HG03469 (cell line): ENCODE measurements at regions not wholly inside any gene's neighbourhood (a gene's known extent, or its start where the extent isn't known, plus 50 kb on each side); places are given as distances from the start of the nearest gene placed in this dataset.

Source experiments
- ATAC-seq: cut with Tn5 transposase; IDR thresholded peaks from one replicate; pipeline ENCODE4 v1.9.1; 2021; ENCODE audit warnings: mild to moderate bottlenecking, moderate library complexity, moderate number of reproducible peaks; ENCODE audit not compliant: unreplicated experiment

GRCh38 chr7:12119620-12120303 is 91.3 kb upstream of the TMEM106B start:
- ATAC-seq = no peak

- ATAC-seq = no peak
Observed at GRCh38 chr7:12120632-12121031, 90.5 kb upstream of the TMEM106B start.

- no peak for ATAC-seq
Observed at GRCh38 chr7:12123172-12123571, 87.9 kb upstream of the TMEM106B start.

GRCh38 chr7:12124028-12124427 is 87.1 kb upstream of the TMEM106B start:
- no peak for ATAC-seq

- ATAC-seq = no peak
Observed at GRCh38 chr7:12127455-12127854, 83.6 kb upstream of the TMEM106B start.

- ATAC-seq = no peak
Observed at GRCh38 chr7:12130609-12131008, 80.5 kb upstream of the TMEM106B start.

GRCh38 chr7:12131122-12131521 is 80.0 kb upstream of the TMEM106B start:
- no peak for ATAC-seq

- no peak for ATAC-seq
Observed at GRCh38 chr7:12133865-12134264, 77.2 kb upstream of the TMEM106B start.

- ATAC-seq = no peak
Observed at GRCh38 chr7:12136523-12136922, 74.6 kb upstream of the TMEM106B start.

- no peak for ATAC-seq
Observed at GRCh38 chr7:12137283-12137682, 73.8 kb upstream of the TMEM106B start.

- ATAC-seq = no peak
Observed at GRCh38 chr7:12138421-12138820, 72.7 kb upstream of the TMEM106B start.

- ATAC-seq = no peak
Observed at GRCh38 chr7:12139416-12139815, 71.7 kb upstream of the TMEM106B start.

GRCh38 chr7:12146813-12147212 is 64.3 kb upstream of the TMEM106B start:
- ATAC-seq = no peak

GRCh38 chr7:12152196-12152918 is 58.7 kb upstream of the TMEM106B start:
- ATAC-seq = no peak

GRCh38 chr7:12154119-12154518 is 57.0 kb upstream of the TMEM106B start:
- ATAC-seq = no peak

- no peak for ATAC-seq
Observed at GRCh38 chr7:12157517-12157916, 53.6 kb upstream of the TMEM106B start.

- no peak for ATAC-seq
Observed at GRCh38 chr7:12158334-12159060, 52.6 kb upstream of the TMEM106B start.

- no peak for ATAC-seq
Observed at GRCh38 chr7:12161146-12161545, 49.9 kb upstream of the TMEM106B start.
